KOPT-K1 (cell line): ENCODE measurements at regions not wholly inside any gene's neighbourhood (a gene's known extent, or its start where the extent isn't known, plus 50 kb on each side); places are given as distances from the start of the nearest gene placed in this dataset.

Source experiments
- H3K27ac ChIP-seq: fragments of 200-600 bp; sonication (generic); 2 replicates; pipeline ENCODE4 v1.5.1; 2016; ENCODE audit warnings: antibody characterized with exemption, mild to moderate bottlenecking, low read depth, low read length; ENCODE audit not compliant: poor library complexity, severe bottlenecking
- H3K36me3 ChIP-seq: fragments of 200-600 bp; sonication (generic); 2 replicates; pipeline ENCODE4 v1.5.1; 2017; ENCODE audit warnings: antibody characterized with exemption, mild to moderate bottlenecking, low read length, moderate library complexity; ENCODE audit not compliant: insufficient read depth
- H3K9me3 ChIP-seq: fragments of 200-600 bp; sonication (generic); 2 replicates; pipeline ENCODE4 v1.5.1; 2017; ENCODE audit warnings: antibody characterized with exemption, low read length, mild to moderate bottlenecking; ENCODE audit not compliant: insufficient read depth, poor library complexity, severe bottlenecking

GRCh38 chr12:75722714-75723200 is 211.3 kb upstream of the KRR1 start:
- no peaks in the 10 kb centered on the region for H3K9me3 ChIP-seq
- H3K27ac ChIP-seq = no peak overlapping the region
- H3K36me3 ChIP-seq = no peaks in the 10 kb centered on the region

GRCh38 chr12:75721796-75722195 is 210.4 kb upstream of the KRR1 start:
- Histone ChIP-seq H3K9me3 (no peaks in the 10 kb centered on the region), H3K27ac (no peak overlapping the region), H3K36me3 (no peaks in the 10 kb centered on the region)

- Histone ChIP-seq H3K27ac (no peak overlapping the region), H3K36me3 (no peaks in the 10 kb centered on the region), H3K9me3 (no peaks in the 10 kb centered on the region)
These were observed 209.6 kb upstream of the KRR1 start for GRCh38 chr12:75720812-75721641.

GRCh38 chr12:75717902-75718301 is 206.5 kb upstream of the KRR1 start:
- no peak overlapping the region for H3K27ac ChIP-seq
- no peaks in the 10 kb centered on the region for H3K36me3 ChIP-seq
- H3K9me3 ChIP-seq = no peaks in the 10 kb centered on the region

- no peak overlapping the region for H3K27ac ChIP-seq
- no peaks in the 10 kb centered on the region for H3K9me3 ChIP-seq
- no peaks in the 10 kb centered on the region for H3K36me3 ChIP-seq
These were observed 205.0 kb upstream of the KRR1 start for GRCh38 chr12:75716291-75717025.

- H3K27ac ChIP-seq = no peak overlapping the region
- no peaks in the 10 kb centered on the region for H3K36me3 ChIP-seq
- H3K9me3 ChIP-seq = no peaks in the 10 kb centered on the region
These were observed 204.3 kb upstream of the KRR1 start for GRCh38 chr12:75715682-75716081.

GRCh38 chr12:75715323-75715644 is 203.9 kb upstream of the KRR1 start:
- H3K9me3 ChIP-seq = no peaks in the 10 kb centered on the region
- no peak overlapping the region for H3K27ac ChIP-seq
- H3K36me3 ChIP-seq = no peaks in the 10 kb centered on the region

GRCh38 chr12:75714462-75715322 is 203.3 kb upstream of the KRR1 start:
- no peaks in the 10 kb centered on the region for H3K36me3 ChIP-seq
- no peak overlapping the region for H3K27ac ChIP-seq
- H3K9me3 ChIP-seq = no peaks in the 10 kb centered on the region

GRCh38 chr12:75713434-75713833 is 202.0 kb upstream of the KRR1 start:
- Histone ChIP-seq H3K27ac (no peak overlapping the region), H3K36me3 (no peaks in the 10 kb centered on the region)

GRCh38 chr12:75712223-75712622 is 200.8 kb upstream of the KRR1 start:
- no peaks in the 10 kb centered on the region for H3K9me3 ChIP-seq
- no peaks in the 10 kb centered on the region for H3K36me3 ChIP-seq
- no peak overlapping the region for H3K27ac ChIP-seq

More at GRCh38 chr12:75713434-75713833, 202.0 kb upstream of the KRR1 start:
- no peaks in the 10 kb centered on the region for H3K9me3 ChIP-seq

GRCh38 chr12:75711271-75711670 is 199.9 kb upstream of the KRR1 start:
- H3K36me3 ChIP-seq = no peaks in the 10 kb centered on the region
- no peaks in the 10 kb centered on the region for H3K9me3 ChIP-seq
- no peak overlapping the region for H3K27ac ChIP-seq

- no peaks in the 10 kb centered on the region for H3K36me3 ChIP-seq
- H3K27ac ChIP-seq = no peak overlapping the region
These were observed 199.1 kb upstream of the KRR1 start for GRCh38 chr12:75710361-75711069.

GRCh38 chr12:75709503-75709902 is 198.1 kb upstream of the KRR1 start:
- no peak overlapping the region for H3K27ac ChIP-seq
- no peaks in the 10 kb centered on the region for H3K36me3 ChIP-seq
- no peaks in the 10 kb centered on the region for H3K9me3 ChIP-seq

More at GRCh38 chr12:75710361-75711069, 199.1 kb upstream of the KRR1 start:
- no peaks in the 10 kb centered on the region for H3K9me3 ChIP-seq

GRCh38 chr12:75708802-75709201 is 197.4 kb upstream of the KRR1 start:
- Histone ChIP-seq H3K36me3 (no peaks in the 10 kb centered on the region), H3K27ac (no peak overlapping the region), H3K9me3 (no peaks in the 10 kb centered on the region)
